COLO668 (cell line): ENCODE measurements at regions not wholly inside any gene's neighbourhood (a gene's known extent, or its start where the extent isn't known, plus 50 kb on each side); places are given as distances from the start of the nearest gene placed in this dataset.
A peak's percentile ranks its signal among the peaks of the same experiment; 100 is the strongest.
"Not testable (repeated sequence)": the region's sequence is repeated elsewhere in the genome, so short reads cannot be mapped to it uniquely, and the experiment has no call there.

Experiments
- DNase-seq: peaks from one replicate; lab custom pipeline; 2025; ENCODE audit not compliant: unreplicated experiment; lab: John Stamatoyannopoulos, UW

DNA sequence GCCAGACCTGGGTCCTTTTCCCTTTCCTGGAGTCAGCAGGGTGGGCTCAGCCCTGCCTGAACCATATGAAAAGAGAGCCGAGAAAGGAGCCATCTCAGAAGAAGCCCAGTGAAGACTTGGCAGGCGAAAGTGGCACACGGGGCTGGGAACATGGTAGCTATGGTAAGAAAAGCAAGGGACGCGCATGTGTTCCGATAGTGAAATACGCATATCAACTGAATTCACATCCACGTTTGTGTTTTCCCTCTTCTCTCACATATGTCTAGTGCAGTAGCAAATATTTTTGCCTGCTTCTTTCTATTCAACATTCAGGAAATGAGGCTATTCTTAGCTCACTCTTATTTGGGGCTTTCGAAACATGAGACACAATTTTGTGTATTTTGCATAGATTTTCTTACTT is 54.1 kb upstream of the PEG3 start:
- no peak for DNase-seq

DNA sequence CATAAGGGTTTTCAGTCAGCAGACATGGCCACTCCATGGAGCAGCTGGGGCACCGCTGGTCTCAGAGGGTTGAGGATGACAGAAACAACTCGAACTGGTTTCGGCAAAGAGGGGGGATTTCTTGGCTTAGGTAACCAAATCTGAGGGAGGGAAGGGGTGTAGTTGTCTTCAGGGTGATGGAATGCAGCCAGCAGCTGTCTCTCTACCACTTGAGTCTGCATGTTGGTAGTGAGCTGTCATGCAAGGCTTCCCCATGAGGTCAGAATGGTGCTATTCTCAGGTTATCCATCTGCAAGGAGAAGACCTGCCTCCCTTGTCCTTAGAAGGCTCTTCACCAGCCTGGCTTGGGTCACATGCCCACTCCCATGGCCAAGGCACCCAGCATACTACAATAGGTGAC is 55.6 kb upstream of the PEG3 start:
- DNase-seq, result no peak

DNA sequence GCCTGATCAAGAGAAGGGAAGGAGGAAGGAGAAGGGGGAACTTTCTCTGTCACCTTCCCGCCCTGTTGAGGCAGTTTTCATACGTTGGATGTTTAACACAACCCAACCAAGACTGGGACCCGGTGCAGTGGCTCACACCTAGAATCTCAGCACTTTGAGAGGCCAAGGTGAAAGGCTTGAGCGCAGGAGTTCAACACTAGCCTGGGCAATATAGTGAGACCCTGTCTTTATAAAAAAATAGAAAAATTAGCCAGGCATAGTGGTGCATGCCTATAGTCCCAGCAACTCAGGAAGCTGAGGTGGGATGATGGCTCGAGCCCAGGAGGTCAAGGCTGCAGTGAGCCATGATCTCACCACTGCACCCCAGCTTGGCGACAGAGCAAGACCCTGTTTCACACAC is 59.4 kb upstream of the PEG3 start:
- DNase-seq, result no peak

DNA sequence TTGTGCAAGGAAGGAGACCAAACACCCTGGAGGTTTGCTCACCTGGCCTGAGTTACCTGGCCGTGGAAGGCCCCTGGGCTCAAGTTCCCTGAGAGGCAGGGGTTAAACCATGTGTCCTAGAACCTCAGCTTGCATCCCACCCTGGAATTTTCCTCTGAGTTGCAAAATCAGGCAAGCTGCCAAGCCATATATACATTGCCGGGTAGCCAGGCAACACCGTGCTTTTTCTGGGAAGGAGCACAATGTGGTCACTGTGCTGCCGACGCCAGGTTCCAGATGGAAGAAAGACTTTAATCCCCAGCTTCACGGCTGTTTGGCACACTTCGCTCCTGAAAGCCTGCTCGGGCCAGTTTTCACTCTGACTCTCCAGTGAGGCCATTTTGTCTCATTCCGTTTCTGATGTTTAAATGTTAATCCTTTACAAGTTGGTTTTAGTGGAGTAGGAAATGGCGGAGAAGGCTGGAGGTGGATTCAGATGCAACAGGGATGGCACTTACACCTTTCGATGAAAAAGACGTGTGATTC is 60.1 kb upstream of the PEG3 start:
- DNase-seq, result no peak

DNA sequence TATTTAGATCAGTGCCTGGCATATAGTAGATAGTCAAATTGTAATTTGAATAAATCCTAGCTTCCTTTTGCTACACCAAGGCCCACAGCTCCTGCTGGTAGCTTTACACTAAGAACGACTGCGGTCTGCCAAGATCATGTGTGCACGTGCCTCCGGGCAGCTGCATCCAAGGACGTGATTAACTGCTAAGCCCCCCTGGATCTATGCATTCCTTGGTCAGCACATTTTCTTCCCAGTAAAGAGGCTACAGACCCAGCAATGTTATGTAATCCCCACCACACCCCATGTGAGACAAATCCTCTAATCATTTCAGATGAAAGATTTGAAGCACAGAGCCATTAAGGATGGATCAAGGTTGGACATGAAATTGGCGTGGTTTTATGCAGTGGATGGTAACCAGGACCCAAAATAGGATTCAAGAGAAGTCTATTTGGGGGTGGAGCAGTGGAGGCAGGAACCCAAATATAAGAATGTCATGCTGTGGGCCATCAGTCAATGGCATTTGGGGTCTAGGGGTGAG is 65.2 kb upstream of the PEG3 start:
- DNase-seq, result no peak

DNA sequence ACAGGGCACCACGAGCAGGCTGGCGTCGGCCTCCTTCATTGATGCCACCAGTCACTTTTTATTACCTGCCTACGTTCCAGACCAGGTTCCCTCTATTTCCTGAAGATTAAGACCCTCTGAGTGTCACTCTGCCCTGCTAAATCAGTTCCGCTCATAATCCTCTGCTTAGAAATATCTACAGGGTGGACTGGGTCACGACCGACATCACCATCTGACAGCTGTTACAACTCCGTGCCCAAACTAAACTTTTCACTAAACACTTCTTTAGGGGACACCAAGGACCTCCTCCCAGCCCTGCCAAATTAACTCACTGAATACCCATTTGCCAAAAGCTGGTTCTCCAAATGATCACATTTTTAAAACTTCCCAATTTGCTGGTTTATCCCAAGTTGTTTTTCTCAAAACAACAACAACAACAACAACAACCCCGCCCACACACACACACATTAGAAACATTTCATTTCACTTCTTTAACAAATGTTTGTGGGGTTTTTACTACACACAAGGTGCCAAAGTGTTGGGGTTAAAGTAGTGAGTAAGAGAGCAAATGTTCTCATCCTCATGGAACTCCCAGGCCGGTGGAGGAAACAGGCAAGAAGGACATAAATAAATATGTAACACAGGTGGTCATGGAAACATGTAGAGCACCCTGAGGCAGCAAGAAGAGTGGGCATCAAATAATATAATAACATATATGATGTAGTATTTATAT is 72.0 kb upstream of the PEG3 start:
- no peak for DNase-seq

DNA sequence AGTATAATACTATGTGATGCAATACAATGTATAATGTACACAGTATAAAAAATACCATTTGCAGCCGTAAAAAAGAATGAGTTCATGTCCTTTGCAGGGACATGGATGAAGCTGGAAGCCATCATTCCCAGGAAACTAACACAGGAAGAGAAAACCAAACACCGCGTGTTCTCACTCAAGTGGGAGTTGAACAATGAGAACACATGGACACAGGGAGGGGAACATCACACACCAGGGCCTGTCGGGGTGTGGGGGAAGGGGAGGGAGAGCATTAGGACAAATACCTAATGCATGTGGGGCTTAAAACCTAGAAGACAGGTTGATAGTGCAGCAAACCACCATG is 72.6 kb upstream of the PEG3 start:
- not testable (repeated sequence) for DNase-seq

DNA sequence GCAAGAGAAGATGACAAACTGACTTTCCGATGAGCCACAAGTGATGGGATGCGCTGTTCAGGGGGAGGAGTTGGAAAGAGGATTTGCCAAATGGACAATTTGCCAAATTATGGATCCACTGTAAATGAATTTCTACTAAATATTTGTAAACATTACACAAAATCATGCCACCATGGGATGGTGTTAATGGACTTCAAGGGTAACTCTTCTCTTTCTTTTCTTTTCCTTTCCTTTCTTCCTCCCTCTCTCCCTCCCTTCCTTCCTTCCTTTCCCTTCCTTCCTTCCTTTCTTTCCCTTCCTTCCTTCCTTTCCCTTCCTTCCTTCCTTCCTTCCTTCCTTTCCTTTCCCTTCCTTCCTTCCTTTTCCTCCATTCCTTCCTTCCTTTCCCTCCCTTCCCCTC is 76.0 kb upstream of the PEG3 start:
- DNase-seq, result no peak

DNA sequence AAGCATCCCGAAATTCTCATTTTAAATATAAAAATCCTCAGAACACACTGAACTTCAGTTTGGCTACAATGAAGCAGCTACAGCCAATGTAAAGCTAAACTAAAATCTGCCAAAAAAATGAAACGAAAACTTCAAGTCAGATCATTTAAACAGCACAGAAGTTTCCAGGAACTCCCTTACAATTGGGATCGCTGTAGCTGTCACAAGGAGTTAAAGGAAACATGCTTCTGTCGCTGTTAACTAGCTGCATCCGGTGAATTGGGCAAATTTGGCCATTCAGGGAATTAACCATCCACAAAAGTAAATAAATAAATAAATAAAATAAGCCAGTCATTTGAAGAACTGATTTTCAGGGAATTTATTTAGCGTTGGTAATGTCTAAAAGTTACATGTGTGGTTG is 77.0 kb upstream of the PEG3 start:
- no peak for DNase-seq

DNA sequence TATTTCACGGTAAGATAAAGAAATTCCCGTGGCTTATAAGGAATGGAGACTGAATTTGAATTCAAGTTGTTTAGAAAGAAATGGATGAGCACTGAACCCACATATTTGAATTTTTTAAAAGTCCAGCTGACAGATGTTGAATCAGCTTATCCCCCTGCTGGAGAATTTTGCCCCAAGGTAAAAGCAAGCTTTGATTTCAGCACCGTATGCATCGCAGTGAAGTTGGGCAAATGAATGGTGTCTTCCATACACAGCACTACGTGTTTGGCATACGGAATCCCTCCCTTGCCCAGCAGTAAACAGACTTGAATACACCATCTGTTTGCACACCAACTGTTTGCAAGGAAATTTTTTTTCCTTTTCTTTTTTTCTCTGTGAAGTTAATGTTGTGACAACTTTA is 77.5 kb upstream of the PEG3 start:
- no peak for DNase-seq

DNA sequence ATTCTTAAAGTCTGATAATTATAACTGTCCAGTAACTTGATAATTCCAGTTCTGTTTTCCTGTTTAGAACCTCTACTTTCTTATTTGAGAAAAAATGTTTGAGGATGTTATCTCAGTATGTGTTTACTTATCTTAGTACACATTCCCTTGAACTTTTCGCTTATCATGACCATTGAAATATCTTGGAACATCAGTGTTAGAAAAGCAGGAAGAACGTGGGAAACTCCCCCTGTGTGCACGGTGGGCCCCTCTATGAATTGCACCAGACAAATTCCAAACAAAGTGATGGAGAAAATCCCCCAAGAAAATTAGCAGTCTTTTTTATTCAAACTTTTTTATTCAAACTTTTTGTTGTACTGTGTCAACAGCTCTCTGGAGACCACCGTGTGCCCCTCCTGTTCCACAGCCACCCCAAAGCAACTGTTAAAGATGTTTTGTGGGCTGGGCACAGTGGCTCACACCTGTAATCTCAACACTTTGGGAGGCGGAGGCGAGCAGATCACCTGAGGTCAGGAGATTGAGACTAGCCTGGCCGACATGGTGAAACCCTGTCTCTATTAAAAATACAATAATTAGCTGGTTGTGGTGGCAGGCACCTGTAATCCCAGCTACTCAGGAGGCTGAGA is 78.3 kb upstream of the PEG3 start:
- no peak for DNase-seq

DNA sequence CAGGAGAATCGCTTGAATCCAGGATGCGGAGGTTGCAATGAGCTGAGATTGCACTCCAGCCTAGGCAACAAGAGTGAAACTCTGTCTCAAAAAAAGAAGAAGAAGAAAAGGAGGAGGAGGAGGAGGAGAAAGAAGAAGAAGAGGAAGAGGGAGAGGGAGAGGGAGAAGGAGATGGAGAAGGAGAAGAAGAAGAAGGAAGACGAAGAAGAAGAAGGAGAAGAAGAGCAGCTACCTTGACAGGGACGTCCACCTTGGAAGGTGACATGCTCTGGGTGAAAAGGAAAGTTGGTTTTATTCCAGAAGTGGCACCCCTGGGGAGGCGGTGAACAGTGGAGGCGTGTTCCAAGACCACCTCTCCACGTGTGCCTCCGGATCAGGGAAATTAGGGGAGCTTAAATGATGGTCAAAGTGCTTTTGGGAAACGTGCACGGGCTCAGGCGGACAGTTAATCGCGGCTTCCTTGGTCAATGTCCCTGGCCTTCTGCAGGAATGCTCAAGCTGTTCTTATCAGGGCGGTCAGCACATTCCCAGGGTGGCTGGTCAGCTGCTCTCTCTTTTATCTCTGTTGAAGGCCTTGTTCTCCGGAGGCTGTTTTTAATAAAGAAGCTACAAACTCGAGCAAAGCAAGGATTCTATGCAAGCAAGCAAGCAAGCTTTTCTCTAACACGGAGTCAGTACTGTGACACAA is 78.9 kb upstream of the PEG3 start:
- no peak for DNase-seq

DNA sequence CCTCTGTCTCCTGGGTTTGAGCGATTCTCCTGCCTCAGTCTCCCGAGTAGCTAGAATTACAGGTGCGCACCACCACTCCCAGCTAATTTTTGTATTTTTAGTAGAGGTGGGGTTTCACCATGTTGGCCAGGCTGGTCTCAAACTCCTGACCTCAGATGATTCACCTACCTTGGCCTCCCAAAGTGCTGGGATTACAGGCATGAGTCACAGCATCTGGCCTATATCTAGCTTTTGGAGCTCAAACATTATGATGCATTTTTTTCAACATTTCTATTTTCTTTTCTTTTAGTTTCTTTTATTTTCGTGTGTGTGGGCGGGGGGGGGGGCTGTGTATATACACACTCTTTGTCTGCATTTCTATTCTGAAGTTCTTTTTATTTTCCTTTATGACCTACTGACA is 85.6 kb upstream of the PEG3 start:
- DNase-seq, result not testable (repeated sequence)

DNA sequence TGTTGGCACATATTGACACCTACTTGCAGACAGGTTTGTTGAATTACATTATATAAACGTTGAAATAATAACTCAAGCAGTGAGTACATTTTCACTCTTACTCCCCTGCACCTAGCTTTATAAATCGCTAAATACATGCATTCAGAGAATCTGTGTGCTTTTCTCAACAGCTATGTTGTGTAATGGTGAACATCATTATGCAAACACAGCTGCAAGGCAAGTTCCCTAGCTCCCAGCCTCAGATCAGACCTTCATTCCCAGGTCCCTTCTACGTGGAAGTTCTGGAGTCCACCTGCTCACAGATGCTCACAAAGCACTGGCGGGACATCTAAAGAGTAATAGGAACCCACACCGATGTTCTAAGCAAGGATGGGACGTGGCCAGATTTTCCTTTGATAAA is 86.8 kb upstream of the PEG3 start:
- DNase-seq, result no peak

DNA sequence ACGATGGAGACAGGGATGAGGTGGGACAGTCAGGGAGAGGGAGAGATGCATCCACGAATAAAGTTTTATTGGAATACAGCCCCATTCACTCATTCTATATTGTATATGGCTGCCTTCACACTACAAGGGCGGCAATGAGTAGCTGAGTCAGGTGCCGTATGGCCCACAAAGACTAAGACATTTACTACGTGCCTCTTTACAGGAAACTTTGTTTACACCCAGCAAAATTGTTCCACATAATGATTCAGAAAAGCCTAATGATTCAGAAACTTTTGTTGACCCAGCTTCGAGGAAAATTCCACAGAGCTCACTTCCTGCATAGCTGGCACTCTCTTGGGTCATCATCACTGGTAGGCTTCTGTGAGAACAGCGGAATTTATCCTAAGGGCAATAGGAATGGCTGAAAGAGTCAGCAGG is 87.3 kb upstream of the PEG3 start:
- DNase-seq, result no peak

DNA sequence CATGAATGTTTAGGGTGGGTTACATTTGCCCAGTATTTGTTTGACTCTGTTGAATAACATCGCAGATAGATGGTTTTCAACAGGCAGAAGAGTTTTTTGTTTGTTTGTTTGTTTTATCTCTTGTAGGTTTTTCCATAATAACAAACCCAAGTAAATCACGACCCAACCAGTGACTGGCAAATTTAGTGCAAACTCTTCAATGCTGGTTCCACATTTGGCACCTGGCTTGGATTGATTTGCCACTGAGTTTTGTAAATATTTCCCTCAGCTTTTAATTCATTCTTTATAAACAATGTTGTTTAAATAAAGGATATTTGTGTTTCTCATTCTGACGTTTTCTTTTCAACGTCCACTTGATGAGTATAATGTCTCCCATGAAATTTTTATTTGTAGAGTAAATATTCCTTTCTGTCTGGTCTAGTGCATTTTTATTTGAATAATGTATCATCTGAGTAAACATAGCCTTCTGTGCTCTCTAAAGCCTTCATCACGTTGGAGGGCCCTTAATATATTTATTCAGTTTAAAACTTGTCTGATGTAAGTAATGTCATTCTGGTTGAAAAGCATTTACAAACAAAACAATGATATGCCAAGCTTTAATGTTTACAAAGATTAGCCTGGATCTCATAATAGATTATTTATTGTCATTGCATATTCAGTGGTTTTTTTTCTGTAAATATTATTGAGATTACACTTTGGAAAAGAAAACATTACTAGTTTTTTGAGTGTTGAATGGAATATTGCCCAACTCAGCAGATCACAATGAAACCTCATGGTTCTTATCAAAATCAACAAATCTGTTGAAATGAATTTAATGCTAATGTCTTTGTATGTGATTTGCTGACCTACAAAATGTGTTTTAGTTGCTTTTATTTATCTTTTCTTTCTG is 90.4 kb upstream of the PEG3 start:
- peak; percentile 1 for DNase-seq

DNA sequence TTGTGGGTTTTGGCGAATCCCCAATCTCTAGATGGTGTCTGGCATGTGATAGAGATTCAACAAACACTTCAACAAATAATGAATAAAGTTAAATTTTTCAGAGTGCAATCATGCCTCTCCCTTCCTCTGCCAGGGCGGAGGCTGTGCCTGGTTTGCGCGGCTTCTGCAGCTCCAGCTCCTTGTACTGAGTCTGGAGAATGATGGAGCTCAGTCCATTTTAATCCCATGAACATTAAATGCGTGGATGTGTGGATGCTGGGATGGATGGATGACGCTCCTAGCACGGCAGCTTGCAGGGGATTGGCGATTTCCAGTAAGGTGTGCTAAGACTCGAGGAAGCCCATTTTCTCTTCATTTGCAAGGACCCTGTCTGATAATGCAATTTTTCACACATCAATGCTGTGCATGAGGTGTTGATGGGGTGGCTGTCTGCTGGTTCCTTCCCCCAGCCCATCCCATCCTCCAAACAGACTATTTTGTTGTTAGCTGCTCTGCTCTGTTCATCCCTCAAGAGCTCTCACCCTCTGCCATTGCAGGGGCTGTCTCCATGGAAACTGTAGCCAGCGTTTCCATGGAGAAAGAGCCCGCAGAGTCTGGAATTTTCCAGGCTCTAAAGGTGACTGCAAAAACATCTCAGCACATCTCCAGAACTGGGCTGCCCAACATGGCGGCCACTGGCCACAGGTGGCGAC is 92.6 kb upstream of the PEG3 start:
- no peak for DNase-seq

DNA sequence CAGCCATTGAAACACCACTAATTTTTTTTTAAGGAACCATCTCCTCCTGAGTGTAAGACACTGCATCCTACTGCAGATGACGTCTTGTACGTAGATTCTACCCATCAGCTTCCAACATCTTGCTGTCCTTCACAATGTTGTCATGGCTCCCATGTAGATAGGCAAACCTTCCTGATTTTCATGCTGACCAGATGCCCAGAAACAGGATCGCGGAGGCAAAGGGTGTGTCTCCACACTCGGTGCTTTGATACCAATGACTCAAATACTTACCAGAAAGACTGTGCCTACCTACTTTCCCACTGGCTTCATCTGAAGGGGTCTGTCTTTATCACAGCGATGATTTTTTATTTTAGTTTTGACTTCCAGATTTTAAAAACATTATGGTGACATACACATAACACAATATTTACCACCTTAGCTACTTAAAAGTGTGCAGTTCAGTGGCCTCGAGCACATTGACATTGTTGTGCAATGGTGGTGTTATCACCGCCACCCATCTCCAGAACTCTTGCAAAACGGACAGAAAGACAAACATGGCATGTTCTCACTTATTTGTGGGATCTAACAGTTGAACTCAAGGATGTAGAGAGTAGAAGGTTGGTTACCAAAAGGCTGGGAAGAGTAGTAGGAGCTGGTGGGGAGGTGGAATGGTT is 94.0 kb upstream of the PEG3 start:
- no peak for DNase-seq

DNA sequence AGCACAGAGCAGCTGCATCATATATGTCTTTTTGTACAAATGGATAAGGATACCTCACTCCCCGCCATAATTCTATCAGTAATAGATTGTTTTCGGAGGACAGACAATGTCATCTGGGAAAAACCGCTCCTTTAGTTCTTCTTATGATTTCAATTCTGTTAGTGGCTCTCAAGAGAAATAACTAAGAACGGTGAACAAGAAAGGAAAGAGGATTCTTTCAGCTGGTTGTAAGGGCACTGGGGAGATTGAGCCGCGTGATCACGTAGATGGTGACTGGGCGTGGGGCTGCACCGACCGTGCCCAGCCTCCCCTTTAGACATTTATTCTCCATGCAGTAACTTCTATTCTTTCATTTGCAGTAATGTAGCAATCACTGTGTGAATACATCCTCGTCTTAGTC is 99.4 kb upstream of the PEG3 start:
- DNase-seq, result no peak

DNA sequence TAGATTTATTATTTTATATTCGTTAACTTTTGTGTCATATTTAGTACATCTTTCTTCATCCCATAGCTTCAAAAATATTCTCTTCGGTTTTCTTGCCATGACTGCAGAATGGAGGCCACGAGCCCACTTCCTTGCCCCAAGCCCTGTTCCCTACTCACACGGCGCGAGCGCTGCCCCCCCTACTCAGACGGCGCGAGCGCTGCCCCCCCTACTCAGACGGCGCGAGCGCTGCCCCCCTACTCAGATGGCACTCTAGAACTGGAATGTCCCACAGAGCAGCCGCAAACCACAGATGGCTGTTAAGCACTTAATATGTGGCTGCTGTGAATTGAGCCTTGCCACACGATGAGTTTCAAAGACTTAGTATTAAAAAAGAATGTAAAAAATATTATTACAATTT is 102.2 kb upstream of the PEG3 start:
- no peak for DNase-seq
